ENCODE measurements at regions not wholly inside any gene's neighbourhood (a gene's known extent, or its start where the extent isn't known, plus 50 kb on each side); places are given as distances from the start of the nearest gene placed in this dataset.

GRCh38 chr10:25697412-25697811, 236.6 kb upstream of the MYO3A start:
- intact Hi-C loops (cut with DNase I): no loop called here
- no peak overlapping the region for H3K27ac ChIP-seq
- no peak for DNase-seq
- peaks cover 0 to 5% (median 0%) of the 10 kb centered on the region in 4 donors for H3K27me3 ChIP-seq
- no peaks in the 10 kb centered on the region for H3K9me3 ChIP-seq
- no peaks in the 10 kb centered on the region for H3K36me3 ChIP-seq
- TF ChIP-seq CTCF (IDR thresholded peaks at IDR 0.05) (no peak), POLR2A (IDR thresholded peaks at IDR 0.05) (no peak)
- WGBS, 2 donors: 74 to 76% methylated on average over 5 of the region's 5 CpGs
- no peaks in the 10 kb centered on the region for H3K4me1 ChIP-seq
- no peak overlapping the region for H3K4me3 ChIP-seq

DNA sequence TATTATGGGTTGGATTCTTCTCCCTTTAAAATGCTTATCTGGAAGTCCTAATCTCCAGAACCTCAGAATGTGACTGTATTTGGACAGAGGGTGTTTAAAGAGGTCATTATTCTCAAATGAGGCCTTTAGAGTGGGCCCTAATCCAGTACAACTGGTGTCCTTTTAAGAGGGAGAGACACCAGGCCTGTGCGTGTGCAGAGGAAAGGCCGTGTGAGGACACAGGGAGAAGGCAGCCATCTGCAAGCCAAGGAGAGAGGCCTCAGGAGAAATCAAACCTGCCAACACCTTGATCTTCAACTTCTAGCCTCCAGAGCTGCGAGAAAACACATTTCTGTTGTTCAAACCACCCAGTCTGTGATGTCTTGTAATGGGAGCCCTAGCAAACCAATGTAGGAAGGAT, 235.4 kb upstream of the MYO3A start:
- 51 to 56% methylated on average over 2 to 3 of the region's 3 CpGs for WGBS, 2 donors
- H3K36me3 ChIP-seq: no peaks in the 10 kb centered on the region
- H3K9me3 ChIP-seq: no peaks in the 10 kb centered on the region
- H3K27ac ChIP-seq: no peak overlapping the region
- TF ChIP-seq CTCF (IDR thresholded peaks at IDR 0.05) (no peak), POLR2A (IDR thresholded peaks at IDR 0.05) (no peak)
- H3K27me3 ChIP-seq: peaks cover 0 to 5% (median 0%) of the 10 kb centered on the region in 4 donors
- DNase-seq: no peak
- no peak overlapping the region for H3K4me3 ChIP-seq
- H3K4me1 ChIP-seq: no peaks in the 10 kb centered on the region
- intact Hi-C loops (cut with DNase I): no loop called here

- no peak overlapping the region for H3K27ac ChIP-seq
- no peaks in the 10 kb centered on the region for H3K9me3 ChIP-seq
- no peak for DNase-seq
- intact Hi-C loops (cut with DNase I): no loop called here
- no peak for TF ChIP-seq CTCF (IDR thresholded peaks at IDR 0.05)
- no peak for TF ChIP-seq POLR2A (IDR thresholded peaks at IDR 0.05)
- no peaks in the 10 kb centered on the region for H3K4me1 ChIP-seq
- WGBS, 2 donors: 92% methylated on average over 2 of the region's 2 CpGs; no CpG with 5 or more reads in 1 of the 2 donors
- peaks cover 0 to 5% (median 0%) of the 10 kb centered on the region in 4 donors for H3K27me3 ChIP-seq
- H3K36me3 ChIP-seq: no peaks in the 10 kb centered on the region
- no peak overlapping the region for H3K4me3 ChIP-seq
Measured at GRCh38 chr10:25699631-25700030, 234.4 kb upstream of the MYO3A start.

DNA sequence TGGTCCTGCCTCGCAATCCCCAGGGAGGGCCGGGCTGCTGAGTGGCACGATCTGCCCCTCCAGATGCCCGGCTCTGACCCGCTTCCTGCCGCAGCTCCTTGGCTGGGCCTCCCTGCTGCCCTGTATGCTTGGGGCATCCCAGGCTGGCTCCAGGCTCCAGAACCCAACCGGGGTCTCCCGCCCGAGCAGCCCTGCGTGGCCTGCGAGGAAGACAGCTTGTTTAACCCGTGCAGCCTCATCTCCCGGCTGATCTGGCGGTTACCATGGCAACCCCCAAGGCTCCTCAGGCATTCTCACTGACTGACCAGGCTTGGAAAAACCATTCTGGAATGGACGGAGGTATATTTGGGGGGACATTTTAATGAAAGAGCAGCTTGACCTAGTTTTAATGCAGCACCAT, 232.4 kb upstream of the MYO3A start:
- H3K9me3 ChIP-seq: no peaks in the 10 kb centered on the region
- no peaks in the 10 kb centered on the region for H3K4me1 ChIP-seq
- H3K27me3 ChIP-seq: peaks cover 0 to 5% (median 0%) of the 10 kb centered on the region in 4 donors
- H3K36me3 ChIP-seq: no peaks in the 10 kb centered on the region
- intact Hi-C loops (cut with DNase I): no loop called here
- WGBS, 2 donors: 60 to 64% methylated on average over 10 to 11 of the region's 15 CpGs
- no peak overlapping the region for H3K27ac ChIP-seq
- TF ChIP-seq POLR2A (IDR thresholded peaks at IDR 0.05): no peak
- TF ChIP-seq CTCF (IDR thresholded peaks at IDR 0.05): no peak
- H3K4me3 ChIP-seq: no peak overlapping the region
- DNase-seq: no peak

DNA sequence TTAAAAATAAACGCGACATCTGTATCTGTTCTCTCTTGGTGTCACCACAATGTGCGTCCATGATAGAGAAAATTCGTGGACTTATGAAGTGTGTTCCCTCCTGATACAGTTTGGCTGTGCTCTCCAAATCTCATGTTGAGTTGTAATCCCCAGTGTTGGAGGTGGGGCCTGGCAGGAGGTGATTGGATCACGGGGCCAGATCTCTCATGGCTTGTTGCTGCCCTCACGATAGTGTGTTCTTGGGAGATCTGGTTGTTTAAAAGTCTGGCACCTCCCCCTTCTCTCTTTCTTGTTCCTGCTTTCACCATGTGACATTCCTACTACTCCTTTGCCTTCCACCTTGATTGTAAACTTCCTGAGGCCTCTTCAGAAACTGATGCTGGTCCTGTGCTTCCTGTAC, 229.4 kb upstream of the MYO3A start:
- no peaks in the 10 kb centered on the region for H3K9me3 ChIP-seq
- no peak for DNase-seq
- no peak overlapping the region for H3K4me3 ChIP-seq
- intact Hi-C loops (cut with DNase I): no loop called here
- no peaks in the 10 kb centered on the region for H3K4me1 ChIP-seq
- H3K36me3 ChIP-seq: no peaks in the 10 kb centered on the region
- WGBS, 2 donors: 61 to 65% methylated on average over 6 of the region's 6 CpGs
- H3K27ac ChIP-seq: no peak overlapping the region
- peaks cover 0 to 5% (median 0%) of the 10 kb centered on the region in 4 donors for H3K27me3 ChIP-seq
- no peak for TF ChIP-seq POLR2A (IDR thresholded peaks at IDR 0.05)
- TF ChIP-seq CTCF (IDR thresholded peaks at IDR 0.05): no peak
